Glomerular visceral epithelial cell (primary cell): ENCODE measurements at regions not wholly inside any gene's neighbourhood (a gene's known extent, or its start where the extent isn't known, plus 50 kb on each side); places are given as distances from the start of the nearest gene placed in this dataset.
"Not testable (repeated sequence)": the region's sequence is repeated elsewhere in the genome, so short reads cannot be mapped to it uniquely, and the experiment has no call there.

ENCODE experiments used
- DNase-seq: peaks from one replicate; pipeline ENCODE4 v3.0.0-alpha.2; 2016; ENCODE audit errors: extremely low spot score

GRCh38 chrX:127782904-127783303 lies 269.3 kb downstream of the ACTRT1 start:
- DNase-seq = no peak

GRCh38 chrX:127764674-127765073 lies 287.5 kb downstream of the ACTRT1 start:
- peak; percentile 24 for DNase-seq

GRCh38 chrX:127762663-127763062 lies 289.5 kb downstream of the ACTRT1 start:
- DNase-seq = no peak

DNA sequence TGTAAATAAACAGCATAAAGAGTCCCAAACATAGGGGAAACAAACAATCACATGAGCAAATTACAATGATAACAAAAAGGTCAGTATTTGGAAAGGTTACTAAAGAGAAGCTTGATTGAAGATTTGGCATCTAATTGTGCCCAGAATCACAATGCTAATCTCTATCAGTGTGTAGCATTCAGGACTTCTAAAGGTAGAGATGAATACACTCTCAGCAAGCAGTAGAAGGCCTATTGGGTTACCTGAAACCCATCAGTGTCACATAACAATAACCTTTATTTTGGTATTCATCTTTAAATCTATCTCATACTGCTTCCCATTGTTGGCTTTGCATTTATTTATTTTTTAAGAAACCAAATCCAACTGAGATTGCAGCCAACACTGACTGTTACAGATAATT lies 319.5 kb downstream of the ACTRT1 start:
- no peak for DNase-seq

GRCh38 chrX:127726227-127726626 lies 326.0 kb downstream of the ACTRT1 start:
- DNase-seq = no peak

- peak; percentile 0 for DNase-seq
Measured at GRCh38 chrX:127708155-127708554, 344.0 kb downstream of the ACTRT1 start.

DNA sequence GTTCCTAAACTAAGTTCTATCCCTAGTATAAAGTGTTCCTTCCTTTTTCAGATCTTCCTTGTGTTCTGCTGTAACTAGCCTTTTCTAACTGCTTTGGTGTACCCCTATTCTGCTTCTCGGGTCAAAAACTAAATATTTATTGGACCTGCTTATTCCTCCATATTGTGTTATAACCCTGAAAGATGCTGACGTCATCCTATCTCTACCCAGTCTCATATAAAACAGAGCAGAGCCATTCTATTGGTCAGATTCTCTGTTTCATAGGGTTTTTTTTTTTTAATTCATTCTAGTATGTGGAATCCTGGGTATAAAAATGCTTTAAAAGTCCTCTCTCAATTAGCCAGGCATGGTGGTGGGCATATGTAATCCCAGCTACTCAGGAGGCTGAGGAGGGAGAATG lies 349.7 kb downstream of the ACTRT1 start:
- DNase-seq = no peak

- not testable (repeated sequence) for DNase-seq
Measured at GRCh38 chrX:127662942-127663341, 389.3 kb downstream of the ACTRT1 start.

DNA sequence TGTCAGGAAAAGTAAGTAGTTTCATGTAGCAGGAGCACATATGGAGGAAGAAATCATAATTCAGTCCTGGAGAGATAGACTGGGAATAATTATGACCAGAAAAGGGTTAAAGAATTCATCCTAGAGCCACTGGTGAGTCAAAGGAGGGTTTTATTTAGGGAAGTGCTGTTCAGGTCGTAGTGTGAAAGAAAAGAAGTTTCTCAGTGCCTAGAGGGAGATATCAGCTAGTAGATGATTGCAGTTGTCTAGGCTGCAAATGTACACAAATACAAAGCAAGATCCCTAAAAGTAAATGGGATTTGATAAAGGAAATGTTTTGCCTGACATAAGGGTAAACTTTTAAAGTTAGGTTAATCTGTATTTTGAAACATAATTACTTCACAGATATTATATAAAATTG lies 403.2 kb downstream of the ACTRT1 start:
- no peak for DNase-seq

GRCh38 chrX:127621780-127622179 lies 430.4 kb downstream of the ACTRT1 start:
- DNase-seq = no peak

GRCh38 chrX:127606590-127606989 lies 445.6 kb downstream of the ACTRT1 start:
- no peak for DNase-seq

DNA sequence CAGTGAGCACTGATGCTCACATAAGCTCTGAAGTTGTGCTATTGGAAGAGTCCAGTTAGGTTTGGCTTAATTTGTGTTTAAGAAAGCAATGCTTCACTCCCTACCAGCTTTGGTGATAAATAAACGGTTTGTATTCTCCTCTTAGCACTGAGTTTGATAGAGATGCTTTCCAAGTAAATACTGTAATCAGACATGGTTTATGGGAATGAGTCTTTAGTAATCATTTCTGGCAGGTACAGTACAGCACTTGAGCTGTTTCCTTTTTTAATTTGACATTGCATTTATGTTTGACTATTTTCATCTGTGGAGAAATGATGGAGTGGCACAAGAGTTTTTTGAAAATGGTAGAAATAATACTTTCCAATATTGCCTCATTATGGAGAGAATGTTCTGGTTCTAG lies 455.3 kb downstream of the ACTRT1 start:
- no peak for DNase-seq

- no peak for DNase-seq
Measured at GRCh38 chrX:127578395-127578794, 473.8 kb downstream of the ACTRT1 start.

DNA sequence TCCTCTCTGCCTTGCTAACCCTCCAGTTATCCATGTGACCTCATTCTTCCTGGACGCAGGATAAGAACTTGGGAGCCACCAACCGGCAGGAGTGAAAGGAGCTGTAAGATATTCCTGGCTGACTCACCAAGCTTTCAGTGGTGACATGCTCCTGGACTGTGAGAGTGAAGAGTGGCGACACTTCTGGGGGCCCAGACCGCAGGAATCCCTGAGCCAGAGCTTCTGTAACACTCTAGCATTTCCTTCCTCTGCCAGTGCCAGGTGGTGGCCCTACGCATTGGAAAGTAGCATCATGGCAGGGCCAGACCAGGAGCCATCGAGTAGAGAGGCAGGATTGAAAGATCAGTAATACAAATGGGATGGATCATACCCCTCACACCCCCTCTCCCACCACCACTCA lies 474.3 kb downstream of the ACTRT1 start:
- peak; percentile 1 for DNase-seq

DNA sequence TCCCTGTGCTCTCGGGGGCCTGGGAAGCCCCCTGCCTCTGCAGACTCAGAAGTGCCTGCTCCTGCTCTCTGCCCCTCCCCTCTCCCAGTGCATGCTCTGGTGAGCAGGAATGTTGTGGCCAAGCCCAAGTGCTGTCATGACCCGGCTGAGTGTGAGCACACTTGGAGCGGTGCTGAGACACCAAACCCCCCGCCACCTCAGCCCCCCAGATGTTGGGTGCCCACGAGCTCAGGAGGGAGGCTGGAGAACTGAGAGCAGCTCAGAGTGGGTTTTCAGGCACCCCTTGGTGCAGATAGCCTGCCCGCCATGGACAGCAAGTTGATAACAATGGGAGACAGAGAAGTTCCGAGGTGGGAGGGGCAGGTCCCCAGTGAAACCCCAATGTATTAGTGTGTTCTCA lies 477.4 kb downstream of the ACTRT1 start:
- DNase-seq = peak; percentile 15

DNA sequence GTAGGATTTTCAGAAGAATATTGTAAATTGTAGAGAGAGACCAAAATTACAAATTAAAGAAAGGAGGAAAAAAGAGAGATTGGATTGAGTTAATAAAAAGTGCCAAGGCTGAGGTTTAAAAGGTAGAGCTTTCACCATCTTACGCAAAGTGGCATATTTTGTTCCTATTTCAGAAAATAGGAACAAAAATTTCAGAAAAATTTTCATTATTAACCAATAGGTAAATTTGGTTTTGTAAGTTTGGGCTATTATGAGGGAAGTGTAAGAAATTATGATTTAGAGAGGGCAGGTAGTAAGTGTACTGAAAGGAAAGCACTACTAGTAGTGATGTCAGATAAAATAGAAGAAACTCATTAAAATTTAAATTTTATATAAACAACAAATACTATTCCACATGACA lies 479.7 kb downstream of the ACTRT1 start:
- DNase-seq = no peak

DNA sequence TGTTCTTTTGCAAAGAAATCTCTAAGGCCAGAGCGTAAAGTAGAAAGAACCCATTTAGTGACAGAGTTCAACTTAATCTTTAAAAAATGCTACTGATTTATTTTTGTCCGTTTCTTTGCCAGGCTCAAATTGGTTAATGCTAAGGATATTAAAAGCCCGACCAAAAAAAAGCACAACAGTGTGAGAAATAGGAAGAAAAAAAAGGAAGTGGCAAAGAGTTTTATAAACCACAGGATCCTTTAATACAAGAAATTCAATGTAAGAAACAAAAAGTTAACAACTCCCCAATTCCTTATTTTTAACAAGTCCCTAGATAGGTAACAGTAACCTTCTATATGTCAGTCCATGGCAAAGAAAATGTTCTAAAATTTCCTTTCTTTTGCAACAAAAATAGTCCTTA lies 480.4 kb downstream of the ACTRT1 start:
- no peak for DNase-seq

GRCh38 chrX:127570276-127570675 lies 481.9 kb downstream of the ACTRT1 start:
- no peak for DNase-seq

DNA sequence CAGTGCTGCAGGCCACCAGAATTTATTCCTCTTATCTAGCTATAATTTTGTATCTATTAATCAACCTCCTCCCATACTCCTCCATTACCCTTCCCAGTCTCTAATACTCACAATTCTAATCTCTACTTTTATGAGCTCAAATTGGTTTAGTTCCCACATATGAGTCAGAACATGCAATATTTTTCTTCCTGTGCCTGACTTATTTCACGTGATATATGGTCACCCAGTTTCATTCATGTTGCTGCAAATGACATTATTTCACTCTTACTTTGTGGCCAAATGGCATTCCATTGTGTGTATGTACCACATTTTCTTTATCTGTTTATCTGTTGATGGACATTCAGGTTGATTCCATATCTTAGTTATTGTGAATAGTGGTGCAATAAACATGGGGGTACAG lies 483.5 kb downstream of the ACTRT1 start:
- no peak for DNase-seq

DNA sequence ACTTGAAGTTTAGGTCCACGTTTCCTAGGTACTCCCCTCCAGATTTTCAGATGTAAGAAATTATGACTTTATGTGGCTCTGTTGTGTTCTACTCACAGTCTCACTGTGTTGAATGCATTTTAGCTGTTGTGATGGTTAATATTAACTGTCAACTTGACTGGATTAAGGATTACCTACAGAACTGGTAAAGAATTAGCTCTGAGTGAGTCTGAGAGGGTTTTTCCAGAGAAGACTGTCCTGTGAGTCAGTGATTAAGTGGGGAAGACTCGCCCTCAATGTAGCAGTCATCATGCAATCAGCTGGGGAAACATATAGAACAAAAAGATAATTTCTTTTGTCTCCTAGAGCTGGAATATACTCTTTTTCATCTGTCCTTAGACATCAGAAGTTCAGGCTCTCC lies 493.4 kb downstream of the ACTRT1 start:
- peak; percentile 43 for DNase-seq

DNA sequence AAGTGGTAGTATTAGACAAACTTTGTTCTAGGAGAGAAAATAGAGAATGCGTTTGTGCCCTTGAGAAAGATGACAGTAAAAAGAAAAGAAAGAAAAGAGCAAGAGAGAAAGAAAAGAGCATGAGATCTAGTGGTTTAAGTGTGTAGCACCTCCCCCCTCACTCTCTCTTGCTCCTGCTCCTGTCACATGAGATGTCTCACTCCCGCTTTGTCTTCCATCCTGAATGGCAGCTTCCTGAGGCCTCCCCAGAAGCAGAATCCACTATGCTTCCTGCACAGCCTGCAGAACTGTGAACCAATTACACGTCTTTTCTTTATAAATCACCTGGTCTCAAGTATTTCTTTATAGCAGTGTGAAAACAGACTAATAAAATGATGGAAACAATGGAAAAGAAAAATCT lies 499.6 kb downstream of the ACTRT1 start:
- no peak for DNase-seq

- DNase-seq = no peak
Measured at GRCh38 chrX:127519323-127519722, 532.9 kb downstream of the ACTRT1 start.

- no peak for DNase-seq
Measured at GRCh38 chrX:127490000-127490399, 562.2 kb downstream of the ACTRT1 start.

GRCh38 chrX:127466211-127466610 lies 586.0 kb downstream of the ACTRT1 start:
- DNase-seq = no peak

GRCh38 chrX:127459790-127460189 lies 592.4 kb downstream of the ACTRT1 start:
- no peak for DNase-seq
